Motor neuron (in vitro differentiated cells): ENCODE measurements at regions not wholly inside any gene's neighbourhood (a gene's known extent, or its start where the extent isn't known, plus 50 kb on each side); places are given as distances from the start of the nearest gene placed in this dataset.
"Not testable (repeated sequence)": the region's sequence is repeated elsewhere in the genome, so short reads cannot be mapped to it uniquely, and the experiment has no call there.

Source experiments
- ATAC-seq, 8 experiments: fragments of 200-7000 bp; cut with Tn5 transposase; replicated peaks in 6 of 8; 2 replicates each; pipeline ENCODE4 v1.8.0; 2021; ENCODE audit warnings: mild to moderate bottlenecking in 8 of 8, moderate library complexity in 8 of 8
- H3K27ac ChIP-seq, 2 donors: fragments of 250-450 bp; sonication (Bioruptor Pico); 2 replicates each; pipeline ENCODE4 v1.9.0; 2021; ENCODE audit warnings: antibody characterized with exemption in 2 of 2, mild to moderate bottlenecking in 2 of 2, moderate library complexity in 1 of 2
- H3K4me1 ChIP-seq, 2 donors: fragments of 250-450 bp; sonication (Bioruptor Pico); replicated peaks in 1 of 2; 2 replicates each; pipeline ENCODE4 v1.6.1; 2021; ENCODE audit warnings: antibody characterized with exemption in 2 of 2, mild to moderate bottlenecking in 2 of 2, moderate library complexity in 1 of 2
- H3K4me3 ChIP-seq, 5 donors: fragments of 250-450 bp; sonication (Bioruptor Pico); 2 replicates each; pipeline ENCODE4 v1.9.0; 2021; ENCODE audit warnings: antibody characterized with exemption in 5 of 5, mild to moderate bottlenecking in 5 of 5, moderate library complexity in 4 of 5
- WGBS, 10 experiments: fragments of 450-650 bp; shearing (Covaris generic); methylation state at CpG; one replicate each; pipeline ENCODE4 v1.0.0; 2022; 5-methylcytosine and 5-hydroxymethylcytosine counted together
- in situ Hi-C, 9 experiments: fragments of 400-800 bp; cut with MboI; loops; one replicate each; pipeline ENCODE4 v1.15.0; 2021; ENCODE audit warnings: low sequenced_read_pairs in 9 of 9, low pct_unique_long_range_greater_than_20kb in 2 of 9; ENCODE audit not compliant: unreplicated experiment in 9 of 9

DNA sequence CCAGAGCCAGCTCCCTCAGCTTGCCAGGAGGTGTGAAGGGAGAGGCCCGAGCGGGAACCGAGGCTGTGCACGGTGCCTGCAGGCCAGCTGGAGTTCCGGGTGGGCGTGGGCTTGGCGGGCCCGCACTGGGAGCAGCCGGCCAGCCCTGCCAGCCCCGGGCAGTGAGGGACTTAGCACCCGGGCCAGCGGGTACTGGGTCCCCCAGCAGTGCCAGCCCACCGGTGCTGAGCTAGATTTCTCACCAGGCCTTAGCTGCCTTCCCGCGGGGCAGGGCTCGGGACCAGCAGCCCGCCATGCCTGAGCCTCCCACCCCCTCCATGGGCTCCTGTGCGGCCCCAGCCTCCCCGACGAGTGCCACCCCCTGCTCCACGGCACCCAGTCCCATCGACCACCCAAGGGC, 373.1 kb upstream of the TMTC1 start:
- in situ Hi-C loops, H3K27ac ChIP-seq, ATAC-seq, H3K4me3 ChIP-seq, H3K4me1 ChIP-seq: not testable (repeated sequence)
- no CpG with 5 or more reads among the region's 22 CpGs for WGBS, 10 experiments

DNA sequence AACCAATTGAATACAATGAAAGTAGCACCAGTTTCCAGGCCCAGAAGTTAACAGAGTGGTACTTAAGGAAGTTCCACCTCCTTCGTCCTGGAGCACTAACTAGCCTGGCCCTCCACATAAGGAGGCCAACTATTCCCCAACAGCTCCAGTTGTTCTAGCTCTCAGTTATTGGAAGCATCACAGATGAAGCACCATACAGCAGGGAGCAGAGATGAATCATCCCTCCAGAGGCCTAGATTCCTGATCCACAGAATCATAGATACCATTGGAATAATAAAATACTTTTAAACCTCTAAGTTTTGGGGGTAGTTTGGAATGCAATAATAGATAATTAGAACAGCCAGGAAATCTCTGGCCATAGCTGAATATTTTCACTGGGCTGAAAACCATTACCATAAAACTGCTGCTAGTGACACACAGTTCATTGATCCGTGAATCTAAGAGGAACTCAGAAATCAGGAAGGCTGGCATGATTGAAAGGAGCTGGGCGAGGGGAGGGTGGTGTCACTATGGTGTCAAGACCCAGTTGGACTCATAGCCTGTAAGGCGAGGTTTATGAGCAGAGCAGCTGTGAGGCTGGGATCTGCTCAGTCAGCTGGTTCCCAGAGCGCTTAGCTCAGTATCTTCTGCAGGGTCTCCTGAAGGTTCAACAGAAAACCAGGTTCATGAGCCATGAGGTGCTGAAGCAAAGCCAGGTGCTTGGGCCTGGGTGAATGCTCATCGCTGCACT, 371.4 kb upstream of the TMTC1 start:
- in situ Hi-C loops: no loop called here
- ATAC-seq: peak in 1 of 8 experiments; percentile 28
- H3K4me3 ChIP-seq: no peak overlapping the region
- 36 to 100% (median 74%) methylated on average over 1 to 5 of the region's 6 CpGs; no CpG with 5 or more reads in 2 of the 10 experiments for WGBS, 10 experiments
- no peak overlapping the region for H3K27ac ChIP-seq
- no peaks in the 10 kb centered on the region for H3K4me1 ChIP-seq

GRCh38 chr12:30153981-30154380, 370.2 kb upstream of the TMTC1 start:
- in situ Hi-C loops: no loop called here
- WGBS, 10 experiments: 91 to 100% methylated on average over 1 of the region's 1 CpG; no CpG with 5 or more reads in 8 of the 10 experiments
- no peak overlapping the region for H3K4me3 ChIP-seq
- ATAC-seq: no peak
- no peaks in the 10 kb centered on the region for H3K4me1 ChIP-seq
- H3K27ac ChIP-seq: no peak overlapping the region

DNA sequence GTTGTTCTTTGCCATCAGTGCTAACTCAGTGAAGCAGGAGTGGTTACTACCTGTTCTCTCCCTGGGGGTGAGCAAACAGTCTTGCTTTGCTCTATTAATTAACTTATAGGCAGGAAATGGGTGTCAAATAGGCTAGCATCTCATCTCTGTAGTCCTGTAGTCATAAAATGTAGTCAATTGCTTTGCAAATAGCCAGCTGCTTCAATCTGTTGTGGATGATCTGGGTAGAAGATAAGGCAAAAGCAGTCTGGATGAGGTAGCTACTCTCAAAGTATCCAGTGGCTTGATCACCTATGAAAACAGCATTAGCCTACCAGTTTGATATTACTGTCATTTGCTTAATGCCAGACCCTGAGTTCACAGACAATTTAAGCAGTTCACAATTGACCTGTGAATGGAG, 369.0 kb upstream of the TMTC1 start:
- no peak for ATAC-seq
- Histone ChIP-seq H3K27ac (no peak overlapping the region), H3K4me3 (no peak overlapping the region), H3K4me1 (no peaks in the 10 kb centered on the region)
- in situ Hi-C loops: no loop called here

DNA sequence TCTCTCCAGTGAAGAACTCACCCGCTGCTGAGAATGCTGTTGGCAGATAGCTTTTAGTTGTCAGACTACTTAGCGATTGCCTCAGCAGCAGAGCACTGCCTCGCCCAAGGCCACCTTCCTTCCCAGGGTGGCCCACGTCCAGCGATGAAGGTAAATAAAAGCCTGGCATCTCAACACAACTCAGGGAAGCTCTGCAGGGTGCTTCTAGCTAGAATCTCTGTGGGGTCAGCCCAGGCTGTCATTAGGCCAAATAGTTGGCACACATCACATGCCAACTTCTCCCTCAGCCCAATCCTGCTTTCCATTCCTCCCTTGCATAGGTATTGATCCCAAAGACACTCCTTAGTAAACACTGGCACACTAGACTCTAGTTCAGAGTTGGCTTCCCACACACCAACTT, 368.1 kb upstream of the TMTC1 start:
- WGBS, 10 experiments: 6 to 100% (median 74%) methylated on average over 1 to 5 of the region's 5 CpGs; no CpG with 5 or more reads in 3 of the 10 experiments
- no peak overlapping the region for H3K4me3 ChIP-seq
- no peak for ATAC-seq
- no peak overlapping the region for H3K27ac ChIP-seq
- in situ Hi-C loops: no loop called here
- H3K4me1 ChIP-seq: peaks cover 0 to 2% of the 10 kb centered on the region in 2 donors

DNA sequence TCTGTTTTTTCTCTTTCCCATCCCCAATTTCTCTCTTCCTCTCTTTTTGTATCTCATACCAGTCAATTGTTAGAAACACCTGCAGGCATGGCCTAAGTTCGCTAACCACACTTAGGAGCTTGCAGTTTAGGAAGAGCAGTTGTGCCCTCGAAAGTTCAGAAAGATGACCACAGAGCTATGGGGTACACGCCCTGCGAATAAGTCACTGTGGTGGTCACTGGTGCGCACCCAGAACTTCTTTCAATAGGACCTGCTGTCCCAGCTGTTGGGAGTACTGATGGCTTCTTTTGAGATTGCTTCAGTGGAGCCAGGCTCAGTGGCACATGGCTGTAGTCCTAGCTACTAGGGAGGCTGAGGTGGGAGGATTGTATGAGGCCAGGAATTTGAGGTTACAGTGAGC, 362.8 kb upstream of the TMTC1 start:
- ATAC-seq: no peak
- Histone ChIP-seq H3K4me3 (no peak overlapping the region), H3K27ac (no peak overlapping the region), H3K4me1 (peaks cover 5 to 10% of the 10 kb centered on the region in 2 donors)
- in situ Hi-C loops: no loop called here
- WGBS, 10 experiments: 55 to 100% (median 90%) methylated on average over 2 to 3 of the region's 5 CpGs; no CpG with 5 or more reads in 5 of the 10 experiments

DNA sequence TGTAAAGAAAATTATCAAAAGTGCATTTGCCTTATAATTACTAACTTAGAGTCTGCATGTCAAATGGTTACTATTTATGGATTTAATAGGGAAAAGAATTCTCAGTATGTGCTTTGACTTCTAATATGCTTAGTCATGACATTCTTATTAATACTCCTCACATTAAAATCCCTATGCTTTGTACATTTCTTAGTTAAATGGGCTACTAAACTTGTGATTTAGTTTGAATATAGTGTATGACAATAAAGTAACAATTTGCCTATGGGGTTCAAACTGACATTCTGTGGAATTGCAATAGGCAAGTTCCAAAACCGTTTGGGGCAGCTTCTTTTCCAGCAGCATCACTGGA, 361.9 kb upstream of the TMTC1 start:
- in situ Hi-C loops: no loop called here
- WGBS, 10 experiments: 0 to 100% (median 40%) methylated on average over 1 of the region's 1 CpG; no CpG with 5 or more reads in 3 of the 10 experiments
- H3K4me1 ChIP-seq: peaks cover 5 to 10% of the 10 kb centered on the region in 2 donors
- no peak overlapping the region for H3K4me3 ChIP-seq
- H3K27ac ChIP-seq: no peak overlapping the region
- no peak for ATAC-seq

DNA sequence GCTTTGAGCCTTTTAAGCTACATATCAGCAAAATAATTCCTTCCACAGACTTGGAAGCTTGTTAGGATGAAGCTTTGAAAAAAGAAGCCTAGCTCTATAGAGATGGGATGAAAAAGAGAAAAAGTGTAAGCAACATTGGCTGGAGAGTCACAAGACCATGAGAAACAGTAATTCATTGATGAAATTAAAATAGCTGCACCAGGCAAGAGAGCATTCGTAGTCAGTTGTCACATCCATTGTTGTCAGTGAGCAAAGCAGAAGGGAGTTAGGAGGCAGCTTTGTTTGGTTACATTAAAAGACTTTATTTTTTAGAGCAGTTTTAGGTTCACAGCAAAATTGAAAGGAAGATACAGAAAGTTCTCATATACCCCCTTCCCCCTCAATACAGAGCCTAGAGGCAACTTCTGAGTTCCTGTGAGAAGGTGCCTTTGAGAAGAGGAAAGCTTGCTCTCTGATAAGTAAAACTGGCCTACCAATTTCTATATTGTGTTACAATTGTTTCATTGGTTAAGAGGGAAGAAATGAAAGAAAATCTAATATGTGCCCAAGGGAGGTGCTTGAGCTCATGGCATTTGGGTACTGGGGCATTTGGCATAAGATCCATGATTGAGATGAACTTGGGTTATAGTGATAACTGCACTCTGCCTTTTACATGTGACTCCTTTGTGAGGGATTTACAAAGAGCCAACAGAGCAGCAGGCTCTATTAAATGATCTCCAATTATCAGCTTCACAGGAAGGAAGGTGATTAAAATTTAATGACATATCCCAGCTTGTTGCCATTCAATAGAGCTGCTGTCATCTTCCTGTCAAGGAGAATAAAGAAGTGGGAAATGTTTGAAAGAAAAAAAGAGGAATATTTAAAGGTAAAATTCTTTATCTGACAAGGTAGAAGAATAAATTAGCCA, 361.3 kb upstream of the TMTC1 start:
- no peak overlapping the region for H3K27ac ChIP-seq
- H3K4me3 ChIP-seq: no peak overlapping the region
- peaks cover 5 to 10% of the 10 kb centered on the region in 2 donors for H3K4me1 ChIP-seq
- 13 to 90% (median 44%) methylated on average over 1 of the region's 1 CpG; no CpG with 5 or more reads in 3 of the 10 experiments for WGBS, 10 experiments
- peak in 4 of 8 experiments; percentile 41 to 68 (median 58) for ATAC-seq
- in situ Hi-C loops: no loop called here

DNA sequence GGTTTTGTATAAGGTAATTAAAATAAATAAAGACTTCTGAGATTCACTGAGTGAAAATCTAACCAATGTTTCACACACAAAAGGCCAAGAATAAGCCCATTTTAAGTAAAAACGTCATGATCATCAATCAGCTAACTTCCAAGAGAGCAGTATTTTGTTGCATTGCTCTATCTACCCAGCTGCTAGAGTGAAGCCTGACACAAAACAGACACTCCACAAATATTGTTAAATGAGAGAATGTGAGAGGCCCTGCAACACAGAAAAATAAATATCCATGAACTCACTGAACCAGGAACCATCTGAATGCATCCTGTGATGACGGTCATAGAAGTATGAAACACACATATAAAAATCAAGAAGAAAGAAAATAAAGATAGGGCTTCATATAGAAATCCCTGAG, 358.6 kb upstream of the TMTC1 start:
- H3K4me1 ChIP-seq: peaks cover 5 to 10% of the 10 kb centered on the region in 2 donors
- in situ Hi-C loops: no loop called here
- H3K4me3 ChIP-seq: no peak overlapping the region
- H3K27ac ChIP-seq: no peak overlapping the region
- no peak for ATAC-seq
- 14 to 75% (median 50%) methylated on average over 1 to 2 of the region's 2 CpGs for WGBS, 10 experiments

- Histone ChIP-seq H3K27ac (no peak overlapping the region), H3K4me1 (no peaks in the 10 kb centered on the region), H3K4me3 (no peak overlapping the region)
- WGBS, 10 experiments: 0 to 80% (median 48%) methylated on average over 1 of the region's 2 CpGs; no CpG with 5 or more reads in 6 of the 10 experiments
- in situ Hi-C loops: no loop called here
- peak in 1 of 8 experiments; percentile 26 for ATAC-seq
These were observed 354.7 kb upstream of the TMTC1 start for GRCh38 chr12:30138483-30138882.

DNA sequence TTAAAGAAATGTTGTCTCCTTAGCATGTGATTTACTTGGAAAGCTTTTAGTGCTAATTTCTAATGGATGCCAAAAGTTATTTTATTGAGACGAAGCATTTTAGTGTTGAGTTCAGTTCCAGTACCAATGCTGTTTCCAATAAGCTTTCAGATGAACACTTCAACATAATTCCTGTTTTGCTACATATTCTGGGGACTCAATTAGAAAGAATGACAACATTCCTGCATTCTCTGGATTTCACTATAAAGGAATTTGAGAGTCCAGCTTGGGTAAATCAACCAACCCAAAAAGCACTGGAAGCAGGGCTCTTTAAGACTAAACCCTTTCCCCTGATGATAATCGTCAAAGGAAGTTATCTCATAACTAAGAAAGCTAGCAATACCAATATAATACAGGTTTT, 353.0 kb upstream of the TMTC1 start:
- no peak overlapping the region for H3K4me3 ChIP-seq
- WGBS, 10 experiments: 7 to 100% (median 40%) methylated on average over 1 to 2 of the region's 2 CpGs; no CpG with 5 or more reads in 1 of the 10 experiments
- H3K4me1 ChIP-seq: no peaks in the 10 kb centered on the region
- in situ Hi-C loops: no loop called here
- H3K27ac ChIP-seq: no peak overlapping the region
- peak in 2 of 8 experiments; percentile 38 to 39 for ATAC-seq

GRCh38 chr12:30135776-30136175, 352.0 kb upstream of the TMTC1 start:
- 4 to 100% (median 90%) methylated on average over 1 to 2 of the region's 2 CpGs; no CpG with 5 or more reads in 1 of the 10 experiments for WGBS, 10 experiments
- in situ Hi-C loops: no loop called here
- Histone ChIP-seq H3K27ac (no peak overlapping the region), H3K4me3 (no peak overlapping the region), H3K4me1 (no peaks in the 10 kb centered on the region)
- no peak for ATAC-seq

DNA sequence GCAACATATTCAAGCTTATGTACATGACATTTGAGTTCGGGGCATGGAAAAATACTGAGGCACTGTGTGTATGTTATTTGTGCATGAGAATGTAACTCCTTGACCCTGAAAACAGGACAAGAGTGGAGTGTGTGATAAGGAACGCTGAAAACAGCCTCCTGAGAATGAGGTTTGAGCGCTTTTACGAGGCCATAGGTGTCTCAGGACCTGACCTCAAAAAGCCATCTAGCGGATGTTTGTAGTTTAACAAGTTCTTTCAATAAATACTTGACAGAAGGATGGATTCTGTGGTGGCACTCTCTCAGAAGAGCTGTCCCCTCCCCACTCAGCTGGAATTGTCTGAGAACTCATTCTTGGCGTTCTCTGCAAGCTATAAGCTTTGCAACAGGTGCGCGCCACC, 350.5 kb upstream of the TMTC1 start:
- in situ Hi-C loops: no loop called here
- Histone ChIP-seq H3K4me3 (no peak overlapping the region), H3K27ac (no peak overlapping the region), H3K4me1 (no peaks in the 10 kb centered on the region)
- ATAC-seq: no peak
- WGBS, 10 experiments: 57 to 100% (median 85%) methylated on average over 1 to 7 of the region's 8 CpGs; no CpG with 5 or more reads in 1 of the 10 experiments
